ENCODE measurements at regions not wholly inside any gene's neighbourhood (a gene's known extent, or its start where the extent isn't known, plus 50 kb on each side); places are given as distances from the start of the nearest gene placed in this dataset.

GRCh38 chr10:130857631-130858295 lies 453.8 kb downstream of the TCERG1L start:
- ATAC-seq = no peak

GRCh38 chr10:130858626-130859025 lies 452.9 kb downstream of the TCERG1L start:
- no peak for DNase-seq
- Mint-ChIP-seq H3K27ac (no peak overlapping the region), H3K27me3 (peaks cover 10% of the 10 kb centered on the region), H3K4me3 (no peak overlapping the region), H3K4me1 (no peaks in the 10 kb centered on the region), H3K9me3 (peaks cover 5 to 12% of the 10 kb centered on the region in 2 donors)
- ATAC-seq = no peak

More at GRCh38 chr10:130857631-130858295, 453.8 kb downstream of the TCERG1L start:
- Mint-ChIP-seq H3K27ac (no peak overlapping the region), H3K4me3 (no peak overlapping the region), H3K4me1 (no peaks in the 10 kb centered on the region), H3K9me3 (peaks cover 12 to 20% of the 10 kb centered on the region in 2 donors), H3K27me3 (peaks cover 10% of the 10 kb centered on the region)
- DNase-seq = no peak

GRCh38 chr10:130859427-130859826 lies 452.1 kb downstream of the TCERG1L start:
- Mint-ChIP-seq H3K4me3 (no peak overlapping the region), H3K4me1 (no peaks in the 10 kb centered on the region), H3K27me3 (peaks cover 10% of the 10 kb centered on the region), H3K27ac (no peak overlapping the region), H3K9me3 (peaks cover under 1 to 9% of the 10 kb centered on the region in 2 donors)
- ATAC-seq = no peak
- DNase-seq = no peak

GRCh38 chr10:130862122-130862521 lies 449.4 kb downstream of the TCERG1L start:
- no peak for DNase-seq
- H3K4me1 Mint-ChIP-seq = no peaks in the 10 kb centered on the region
- H3K4me3 Mint-ChIP-seq = no peak overlapping the region
- no peak overlapping the region for H3K27ac Mint-ChIP-seq
- H3K9me3 Mint-ChIP-seq = peaks cover 0 to 6% of the 10 kb centered on the region in 2 donors
- ATAC-seq = no peak
- peaks cover 9% of the 10 kb centered on the region for H3K27me3 Mint-ChIP-seq

- Mint-ChIP-seq H3K4me1 (no peaks in the 10 kb centered on the region), H3K27ac (no peak overlapping the region), H3K4me3 (no peak overlapping the region), H3K9me3 (peaks cover 0 to 6% of the 10 kb centered on the region in 2 donors), H3K27me3 (peaks cover 4% of the 10 kb centered on the region)
- ATAC-seq (no peak), DNase-seq (no peak)
Measured at GRCh38 chr10:130862626-130863025, 448.9 kb downstream of the TCERG1L start.

- H3K27me3 Mint-ChIP-seq = peaks cover under 1% of the 10 kb centered on the region
- DNase-seq = no peak
Measured at GRCh38 chr10:130863044-130863443, 448.5 kb downstream of the TCERG1L start.

GRCh38 chr10:130864961-130865818 lies 446.3 kb downstream of the TCERG1L start:
- Mint-ChIP-seq H3K9me3 (peaks cover 0 to 6% of the 10 kb centered on the region in 2 donors), H3K4me3 (no peak overlapping the region)
- ATAC-seq = no peak

More at GRCh38 chr10:130863044-130863443, 448.5 kb downstream of the TCERG1L start:
- Mint-ChIP-seq H3K4me3 (no peak overlapping the region), H3K27ac (no peak overlapping the region), H3K9me3 (peaks cover 0 to 6% of the 10 kb centered on the region in 2 donors), H3K4me1 (no peaks in the 10 kb centered on the region)
- ATAC-seq = no peak

GRCh38 chr10:130866857-130867256 lies 444.7 kb downstream of the TCERG1L start:
- peaks cover 0 to 6% of the 10 kb centered on the region in 2 donors for H3K9me3 Mint-ChIP-seq
- H3K4me1 Mint-ChIP-seq = no peaks in the 10 kb centered on the region
- H3K4me3 Mint-ChIP-seq = no peak overlapping the region
- DNase-seq (no peak), ATAC-seq (no peak)
- peaks cover 17% of the 10 kb centered on the region for H3K27me3 Mint-ChIP-seq
- peak overlapping the region in 1 of 2 donors; percentile 85 for H3K27ac Mint-ChIP-seq

More at GRCh38 chr10:130864961-130865818, 446.3 kb downstream of the TCERG1L start:
- Mint-ChIP-seq H3K27ac (no peak overlapping the region), H3K27me3 (peaks cover 9% of the 10 kb centered on the region), H3K4me1 (no peaks in the 10 kb centered on the region)
- DNase-seq = no peak

GRCh38 chr10:130867446-130868194 lies 443.9 kb downstream of the TCERG1L start:
- no peak for DNase-seq
- ATAC-seq = no peak
- H3K27me3 Mint-ChIP-seq = peaks cover 17% of the 10 kb centered on the region
- H3K4me3 Mint-ChIP-seq = no peak overlapping the region
- H3K4me1 Mint-ChIP-seq = no peaks in the 10 kb centered on the region
- H3K9me3 Mint-ChIP-seq = peaks cover 0 to 6% of the 10 kb centered on the region in 2 donors
- H3K27ac Mint-ChIP-seq = no peak overlapping the region

- no peak for ATAC-seq
- H3K27ac Mint-ChIP-seq = no peak overlapping the region
Measured at GRCh38 chr10:130869179-130869841, 442.2 kb downstream of the TCERG1L start.

GRCh38 chr10:130871406-130871805 lies 440.1 kb downstream of the TCERG1L start:
- Mint-ChIP-seq H3K4me3 (no peak overlapping the region), H3K27me3 (peaks cover 17% of the 10 kb centered on the region), H3K9me3 (peaks cover 0 to 5% of the 10 kb centered on the region in 2 donors), H3K4me1 (no peaks in the 10 kb centered on the region), H3K27ac (no peak overlapping the region)
- DNase-seq (no peak), ATAC-seq (no peak)

More at GRCh38 chr10:130869179-130869841, 442.2 kb downstream of the TCERG1L start:
- H3K4me1 Mint-ChIP-seq = no peaks in the 10 kb centered on the region
- no peak for DNase-seq
- H3K9me3 Mint-ChIP-seq = peaks cover 0 to 6% of the 10 kb centered on the region in 2 donors
- H3K4me3 Mint-ChIP-seq = no peak overlapping the region
- H3K27me3 Mint-ChIP-seq = peaks cover 17% of the 10 kb centered on the region

- no peaks in the 10 kb centered on the region for H3K4me1 Mint-ChIP-seq
- H3K27ac Mint-ChIP-seq = no peak overlapping the region
- peaks cover 17% of the 10 kb centered on the region for H3K27me3 Mint-ChIP-seq
- no peak for ATAC-seq
- peaks cover 0 to 7% of the 10 kb centered on the region in 2 donors for H3K9me3 Mint-ChIP-seq
- H3K4me3 Mint-ChIP-seq = no peak overlapping the region
- DNase-seq = no peak
Measured at GRCh38 chr10:130873636-130874035, 437.9 kb downstream of the TCERG1L start.

- H3K4me3 Mint-ChIP-seq = no peak overlapping the region
- H3K9me3 Mint-ChIP-seq = peaks cover 0 to 7% of the 10 kb centered on the region in 2 donors
- H3K27ac Mint-ChIP-seq = no peak overlapping the region
- no peaks in the 10 kb centered on the region for H3K4me1 Mint-ChIP-seq
- DNase-seq = no peak
- no peak for ATAC-seq
- peaks cover 8% of the 10 kb centered on the region for H3K27me3 Mint-ChIP-seq
Measured at GRCh38 chr10:130875116-130875515, 436.4 kb downstream of the TCERG1L start.

GRCh38 chr10:130875897-130876472 lies 435.5 kb downstream of the TCERG1L start:
- DNase-seq = no peak
- Mint-ChIP-seq H3K4me3 (no peak overlapping the region), H3K27ac (no peak overlapping the region), H3K27me3 (no peaks in the 10 kb centered on the region), H3K4me1 (no peaks in the 10 kb centered on the region), H3K9me3 (peaks cover 0 to 7% of the 10 kb centered on the region in 2 donors)
- ATAC-seq = no peak

- DNase-seq = no peak
- ATAC-seq = no peak
- no peak overlapping the region for H3K4me3 Mint-ChIP-seq
- no peaks in the 10 kb centered on the region for H3K4me1 Mint-ChIP-seq
- H3K9me3 Mint-ChIP-seq = peaks cover 0 to 7% of the 10 kb centered on the region in 2 donors
- no peak overlapping the region for H3K27ac Mint-ChIP-seq
- no peaks in the 10 kb centered on the region for H3K27me3 Mint-ChIP-seq
Measured at GRCh38 chr10:130877126-130877525, 434.4 kb downstream of the TCERG1L start.
